GM23338 (cell line): ENCODE measurements at regions not wholly inside any gene's neighbourhood (a gene's known extent, or its start where the extent isn't known, plus 50 kb on each side); places are given as distances from the start of the nearest gene placed in this dataset.

Source experiments
- ATAC-seq: fragments of 200-7000 bp; cut with Tn5 transposase; 3 replicates; pipeline ENCODE4 v1.9.1; 2020
- DNase-seq: peaks from one replicate; pipeline ENCODE4 v3.0.0-alpha.2; 2015; ENCODE audit warnings: low spot score
- H2AFZ ChIP-seq: fragments of 200-600 bp; sonication (generic); 2 replicates; pipeline ENCODE4 v1.8.0; 2016; ENCODE audit warnings: antibody characterized with exemption, mild to moderate bottlenecking, moderate library complexity
- H3F3A ChIP-seq: fragments of 200-600 bp; sonication (generic); replicated peaks from 2 replicates; pipeline ENCODE4 v1.8.0; 2017; ENCODE audit warnings: antibody characterized with exemption, mixed run types, low read depth
- H3K27ac ChIP-seq: fragments of 200-600 bp; sonication (generic); 2 replicates; pipeline ENCODE4 v1.6.1; 2016; ENCODE audit warnings: low read depth
- H3K27me3 ChIP-seq: fragments of 200-600 bp; sonication (generic); 2 replicates; pipeline ENCODE4 v1.8.0; 2016; ENCODE audit warnings: mild to moderate bottlenecking, mixed run types, moderate library complexity; ENCODE audit not compliant: insufficient read depth
- H3K36me3 ChIP-seq: fragments of 200-600 bp; sonication (generic); 2 replicates; pipeline ENCODE4 v1.8.0; 2016; ENCODE audit warnings: mild to moderate bottlenecking; ENCODE audit not compliant: insufficient read depth
- H3K4me1 ChIP-seq: fragments of 200-600 bp; sonication (generic); 2 replicates; pipeline ENCODE4 v1.8.0; 2016; ENCODE audit warnings: mild to moderate bottlenecking, moderate library complexity; ENCODE audit not compliant: insufficient read depth
- H3K4me2 ChIP-seq: fragments of 200-600 bp; sonication (generic); 2 replicates; pipeline ENCODE4 v1.7.1; 2017; ENCODE audit warnings: mixed run types
- H3K4me3 ChIP-seq: fragments of 200-600 bp; sonication (generic); 2 replicates; pipeline ENCODE4 v1.6.1; 2016; ENCODE audit warnings: mixed run types
- H3K79me2 ChIP-seq: fragments of 200-600 bp; sonication (generic); replicated peaks from 2 replicates; pipeline ENCODE4 v1.8.0; 2017; ENCODE audit warnings: mild to moderate bottlenecking; ENCODE audit not compliant: insufficient read depth
- H3K9me2 ChIP-seq: fragments of 200-600 bp; sonication (generic); 2 replicates; pipeline ENCODE4 v1.8.0; 2017; ENCODE audit not compliant: insufficient read depth
- H4K20me1 ChIP-seq: fragments of 200-600 bp; sonication (generic); replicated peaks from 2 replicates; pipeline ENCODE4 v1.8.0; 2017; ENCODE audit warnings: mild to moderate bottlenecking; ENCODE audit not compliant: insufficient read depth
- H3K27ac Mint-ChIP-seq: 2 replicates; pipeline ENCODE4 v1.8.0; 2020; ENCODE audit warnings: inconsistent platforms, mild to moderate bottlenecking, moderate library complexity, mixed read lengths
- H3K27me3 Mint-ChIP-seq: 3 replicates; pipeline ENCODE4 v1.8.0; 2022; ENCODE audit warnings: low read depth, mild to moderate bottlenecking, moderate library complexity, mixed read lengths, inconsistent platforms; ENCODE audit not compliant: insufficient read depth, poor library complexity
- H3K36me3 Mint-ChIP-seq: 3 replicates; pipeline ENCODE4 v1.8.0; 2021; ENCODE audit warnings: low read depth, mild to moderate bottlenecking, inconsistent platforms, moderate library complexity, mixed read lengths
- H3K4me1 Mint-ChIP-seq: 3 replicates; pipeline ENCODE4 v1.8.0; 2020; ENCODE audit warnings: mild to moderate bottlenecking, inconsistent platforms, mixed read lengths
- H3K4me3 Mint-ChIP-seq: 3 replicates; pipeline ENCODE4 v1.8.0; 2021; ENCODE audit warnings: moderate library complexity, mild to moderate bottlenecking, inconsistent platforms, mixed read lengths
- H3K9me3 Mint-ChIP-seq: 3 replicates; pipeline ENCODE4 v1.8.0; 2020; ENCODE audit warnings: moderate library complexity, mild to moderate bottlenecking, inconsistent platforms, mixed read lengths
- CREB1 ChIP-seq: fragments of 250-450 bp; sonication (Bioruptor Pico); IDR thresholded peaks from 2 replicates; pipeline ENCODE4 v1.5.0; 2020; ENCODE audit warnings: low read depth, mild to moderate bottlenecking, moderate library complexity
- NANOG ChIP-seq: IDR thresholded peaks from 2 replicates; pipeline ENCODE4 v1.6.1; 2016; ENCODE audit warnings: antibody characterized with exemption, borderline replicate concordance
- POLR2AphosphoS5 ChIP-seq: IDR thresholded peaks from 2 replicates; pipeline ENCODE4 v1.6.1; 2016; ENCODE audit warnings: antibody characterized with exemption, low read depth
- ZNF114 ChIP-seq: fragments of 250-450 bp; sonication (Bioruptor Pico); IDR thresholded peaks from 2 replicates; pipeline ENCODE4 v1.5.0; 2020; ENCODE audit warnings: mild to moderate bottlenecking, moderate library complexity
- TF ChIP-seq, protein P1 (sequence below), 2 experiments: fragments of 200-600 bp in 1 of 2; sonication (generic) in 1 of 2; conservative IDR thresholded peaks; 2 replicates each; pipeline versions ENCODE4 v1.5.1 to v1.6.1; 2016 to 2017; ENCODE audit warnings: antibody characterized with exemption in 2 of 2, low read depth in 2 of 2, mild to moderate bottlenecking in 2 of 2, moderate library complexity in 1 of 2
- TF ChIP-seq, protein P2 (sequence below): IDR thresholded peaks from one replicate; pipeline ENCODE4 v1.6.1; 2018; ENCODE audit warnings: antibody characterized with exemption; ENCODE audit not compliant: unreplicated experiment

DNA sequence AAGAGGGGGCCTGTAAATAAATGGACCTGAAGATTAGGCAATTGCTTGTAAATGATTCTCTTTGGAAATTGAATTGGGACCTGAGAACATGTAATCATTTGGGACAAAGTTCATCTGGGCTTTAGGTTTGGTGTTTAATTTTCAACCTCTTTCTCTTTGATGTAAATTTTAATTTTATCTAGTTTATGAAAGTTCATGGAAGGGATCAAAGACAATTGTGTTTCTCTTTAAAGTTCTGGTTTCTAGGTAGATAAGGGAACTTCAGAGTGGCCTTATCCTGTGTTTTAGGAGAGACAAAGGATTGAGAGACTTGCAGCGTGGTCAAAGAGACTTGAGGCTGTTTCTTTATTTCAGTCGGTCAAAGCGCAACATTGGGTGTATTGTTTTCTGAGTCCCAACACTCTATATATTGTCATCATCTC is 1108.3 kb downstream of the TBL1XR1 start (continued):
- TF ChIP-seq, protein P1, sequence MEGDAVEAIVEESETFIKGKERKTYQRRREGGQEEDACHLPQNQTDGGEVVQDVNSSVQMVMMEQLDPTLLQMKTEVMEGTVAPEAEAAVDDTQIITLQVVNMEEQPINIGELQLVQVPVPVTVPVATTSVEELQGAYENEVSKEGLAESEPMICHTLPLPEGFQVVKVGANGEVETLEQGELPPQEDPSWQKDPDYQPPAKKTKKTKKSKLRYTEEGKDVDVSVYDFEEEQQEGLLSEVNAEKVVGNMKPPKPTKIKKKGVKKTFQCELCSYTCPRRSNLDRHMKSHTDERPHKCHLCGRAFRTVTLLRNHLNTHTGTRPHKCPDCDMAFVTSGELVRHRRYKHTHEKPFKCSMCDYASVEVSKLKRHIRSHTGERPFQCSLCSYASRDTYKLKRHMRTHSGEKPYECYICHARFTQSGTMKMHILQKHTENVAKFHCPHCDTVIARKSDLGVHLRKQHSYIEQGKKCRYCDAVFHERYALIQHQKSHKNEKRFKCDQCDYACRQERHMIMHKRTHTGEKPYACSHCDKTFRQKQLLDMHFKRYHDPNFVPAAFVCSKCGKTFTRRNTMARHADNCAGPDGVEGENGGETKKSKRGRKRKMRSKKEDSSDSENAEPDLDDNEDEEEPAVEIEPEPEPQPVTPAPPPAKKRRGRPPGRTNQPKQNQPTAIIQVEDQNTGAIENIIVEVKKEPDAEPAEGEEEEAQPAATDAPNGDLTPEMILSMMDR (conservative IDR thresholded peaks at IDR 0.05; ENCODE audit: low read depth in 2 of 2) = no peak

DNA sequence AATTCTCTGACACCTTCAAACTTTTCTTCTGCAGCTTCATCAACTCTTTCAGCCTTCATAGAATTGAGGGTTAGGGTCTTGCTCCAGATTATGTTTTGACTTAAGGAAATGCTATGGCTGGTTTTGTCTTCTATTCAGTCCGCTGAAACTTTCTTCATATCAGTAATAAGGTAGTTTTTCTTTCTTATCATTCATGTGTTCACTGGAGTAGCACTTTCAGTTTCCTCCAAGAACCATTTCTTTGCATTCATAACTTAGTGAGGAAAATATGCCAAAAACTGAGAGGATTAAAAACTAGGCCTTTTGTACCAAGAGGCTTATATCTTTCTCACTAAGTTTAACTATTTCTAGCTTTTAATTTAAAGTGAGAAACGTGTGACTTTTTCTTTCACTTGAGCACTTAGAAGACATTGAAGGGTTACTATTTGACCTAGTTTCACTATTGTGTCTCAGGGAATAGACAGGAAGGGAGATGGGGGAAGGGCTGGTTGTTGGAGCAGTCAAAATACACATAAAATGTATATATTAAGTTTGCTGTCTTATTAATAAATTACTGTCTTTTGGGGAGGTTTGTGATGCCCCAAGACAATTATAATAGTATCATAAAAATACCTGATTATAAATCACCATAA is 1110.1 kb downstream of the TBL1XR1 start:
- Mint-ChIP-seq H3K36me3 (no peaks in the 10 kb centered on the region), H3K27me3 (no peaks in the 10 kb centered on the region), H3K27ac (no peak overlapping the region), H3K9me3 (0 out of 3 replicates have a peak, but pooled peaks cover 3% of the 10 kb centered on the region), H3K4me3 (no peak overlapping the region), H3K4me1 (peaks cover 4% of the 10 kb centered on the region; the same call in 2 of the 3 replicates)
- Histone ChIP-seq H3F3A (no peaks in the 10 kb centered on the region), H3K9me2 (0 out of 2 replicates have a peak, but pooled peaks cover 5% of the 10 kb centered on the region), H4K20me1 (no peaks in the 10 kb centered on the region), H3K27me3 (no peaks in the 10 kb centered on the region), H3K27ac (no peak overlapping the region), H3K4me1 (no peaks in the 10 kb centered on the region), H3K36me3 (no peaks in the 10 kb centered on the region; the same call in 1 of the 2 replicates), H3K79me2 (no peaks in the 10 kb centered on the region), H2AFZ (no peak overlapping the region), H3K4me2 (no peak overlapping the region), H3K4me3 (no peak overlapping the region)
- TF ChIP-seq, protein P1 (conservative IDR thresholded peaks at IDR 0.05; ENCODE audit: low read depth in 2 of 2) = no peak
- no peak for TF ChIP-seq NANOG
- TF ChIP-seq, protein P2, sequence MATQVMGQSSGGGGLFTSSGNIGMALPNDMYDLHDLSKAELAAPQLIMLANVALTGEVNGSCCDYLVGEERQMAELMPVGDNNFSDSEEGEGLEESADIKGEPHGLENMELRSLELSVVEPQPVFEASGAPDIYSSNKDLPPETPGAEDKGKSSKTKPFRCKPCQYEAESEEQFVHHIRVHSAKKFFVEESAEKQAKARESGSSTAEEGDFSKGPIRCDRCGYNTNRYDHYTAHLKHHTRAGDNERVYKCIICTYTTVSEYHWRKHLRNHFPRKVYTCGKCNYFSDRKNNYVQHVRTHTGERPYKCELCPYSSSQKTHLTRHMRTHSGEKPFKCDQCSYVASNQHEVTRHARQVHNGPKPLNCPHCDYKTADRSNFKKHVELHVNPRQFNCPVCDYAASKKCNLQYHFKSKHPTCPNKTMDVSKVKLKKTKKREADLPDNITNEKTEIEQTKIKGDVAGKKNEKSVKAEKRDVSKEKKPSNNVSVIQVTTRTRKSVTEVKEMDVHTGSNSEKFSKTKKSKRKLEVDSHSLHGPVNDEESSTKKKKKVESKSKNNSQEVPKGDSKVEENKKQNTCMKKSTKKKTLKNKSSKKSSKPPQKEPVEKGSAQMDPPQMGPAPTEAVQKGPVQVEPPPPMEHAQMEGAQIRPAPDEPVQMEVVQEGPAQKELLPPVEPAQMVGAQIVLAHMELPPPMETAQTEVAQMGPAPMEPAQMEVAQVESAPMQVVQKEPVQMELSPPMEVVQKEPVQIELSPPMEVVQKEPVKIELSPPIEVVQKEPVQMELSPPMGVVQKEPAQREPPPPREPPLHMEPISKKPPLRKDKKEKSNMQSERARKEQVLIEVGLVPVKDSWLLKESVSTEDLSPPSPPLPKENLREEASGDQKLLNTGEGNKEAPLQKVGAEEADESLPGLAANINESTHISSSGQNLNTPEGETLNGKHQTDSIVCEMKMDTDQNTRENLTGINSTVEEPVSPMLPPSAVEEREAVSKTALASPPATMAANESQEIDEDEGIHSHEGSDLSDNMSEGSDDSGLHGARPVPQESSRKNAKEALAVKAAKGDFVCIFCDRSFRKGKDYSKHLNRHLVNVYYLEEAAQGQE = no peak
- TF ChIP-seq CREB1 (CRISPR knock-in tag) = no peak
- no peak for TF ChIP-seq ZNF114
- no peak for TF ChIP-seq POLR2AphosphoS5
- ATAC-seq (no peak), DNase-seq (no peak)
